ENCODE measurements at regions not wholly inside any gene's neighbourhood (a gene's known extent, or its start where the extent isn't known, plus 50 kb on each side); places are given as distances from the start of the nearest gene placed in this dataset.

DNA sequence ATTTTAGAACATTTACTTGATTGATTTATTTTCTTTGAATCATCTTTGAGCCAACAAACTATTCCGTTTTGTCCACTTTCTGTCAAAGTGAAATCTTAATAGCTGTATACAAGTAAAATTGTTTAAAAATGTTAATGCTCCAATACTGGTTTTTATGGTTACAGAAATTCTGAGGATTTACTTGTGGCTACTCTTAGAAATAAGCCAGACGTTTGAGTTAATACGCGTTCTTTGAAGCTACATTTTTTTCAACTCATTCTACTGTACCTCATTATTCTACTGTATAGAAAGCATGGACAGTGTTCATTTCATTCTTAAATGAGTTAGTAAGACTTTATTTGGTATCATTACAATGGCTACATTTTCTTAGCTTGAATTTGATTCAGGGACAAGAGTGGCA is 996.2 kb upstream of the FLRT2 start:
- Mint-ChIP-seq H3K9me3 (no peaks in the 10 kb centered on the region), H3K36me3 (ENCODE audit: low read depth) (no peaks in the 10 kb centered on the region), H3K4me1 (no peaks in the 10 kb centered on the region), H3K27me3 (ENCODE audit: low read depth) (no peaks in the 10 kb centered on the region), H3K27ac (ENCODE audit: unreplicated experiment) (no peak overlapping the region), H3K4me3 (no peak overlapping the region)
- TF ChIP-seq, protein P1, sequence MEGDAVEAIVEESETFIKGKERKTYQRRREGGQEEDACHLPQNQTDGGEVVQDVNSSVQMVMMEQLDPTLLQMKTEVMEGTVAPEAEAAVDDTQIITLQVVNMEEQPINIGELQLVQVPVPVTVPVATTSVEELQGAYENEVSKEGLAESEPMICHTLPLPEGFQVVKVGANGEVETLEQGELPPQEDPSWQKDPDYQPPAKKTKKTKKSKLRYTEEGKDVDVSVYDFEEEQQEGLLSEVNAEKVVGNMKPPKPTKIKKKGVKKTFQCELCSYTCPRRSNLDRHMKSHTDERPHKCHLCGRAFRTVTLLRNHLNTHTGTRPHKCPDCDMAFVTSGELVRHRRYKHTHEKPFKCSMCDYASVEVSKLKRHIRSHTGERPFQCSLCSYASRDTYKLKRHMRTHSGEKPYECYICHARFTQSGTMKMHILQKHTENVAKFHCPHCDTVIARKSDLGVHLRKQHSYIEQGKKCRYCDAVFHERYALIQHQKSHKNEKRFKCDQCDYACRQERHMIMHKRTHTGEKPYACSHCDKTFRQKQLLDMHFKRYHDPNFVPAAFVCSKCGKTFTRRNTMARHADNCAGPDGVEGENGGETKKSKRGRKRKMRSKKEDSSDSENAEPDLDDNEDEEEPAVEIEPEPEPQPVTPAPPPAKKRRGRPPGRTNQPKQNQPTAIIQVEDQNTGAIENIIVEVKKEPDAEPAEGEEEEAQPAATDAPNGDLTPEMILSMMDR (conservative IDR thresholded peaks at IDR 0.05), result no peak
- no peak for DNase-seq (ENCODE audit: low read depth, low spot score)

DNA sequence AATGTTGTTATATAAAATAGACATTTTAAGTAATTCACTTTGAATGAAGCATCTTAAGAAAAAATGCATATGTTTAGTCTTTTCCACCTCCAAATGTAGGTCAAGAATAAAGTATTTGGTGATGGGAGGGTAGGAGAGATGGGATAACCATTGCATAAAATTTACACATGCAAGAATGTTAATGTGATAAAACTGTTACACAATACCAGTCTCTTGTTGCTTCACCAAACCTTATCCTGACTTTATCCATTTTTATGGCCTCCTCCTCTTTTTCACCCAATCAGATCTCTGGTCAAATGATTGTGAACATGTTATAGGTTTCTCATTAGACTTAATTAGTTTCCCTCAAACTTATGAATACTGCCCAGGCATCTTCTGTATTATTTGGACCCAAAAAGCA is 994.5 kb upstream of the FLRT2 start:
- Mint-ChIP-seq H3K27me3 (ENCODE audit: low read depth) (no peaks in the 10 kb centered on the region), H3K36me3 (ENCODE audit: low read depth) (no peaks in the 10 kb centered on the region), H3K4me1 (no peaks in the 10 kb centered on the region), H3K9me3 (no peaks in the 10 kb centered on the region), H3K27ac (ENCODE audit: unreplicated experiment) (no peak overlapping the region), H3K4me3 (no peak overlapping the region)
- no peak for DNase-seq (ENCODE audit: low read depth, low spot score)
- TF ChIP-seq, protein P1 (conservative IDR thresholded peaks at IDR 0.05), result no peak

DNA sequence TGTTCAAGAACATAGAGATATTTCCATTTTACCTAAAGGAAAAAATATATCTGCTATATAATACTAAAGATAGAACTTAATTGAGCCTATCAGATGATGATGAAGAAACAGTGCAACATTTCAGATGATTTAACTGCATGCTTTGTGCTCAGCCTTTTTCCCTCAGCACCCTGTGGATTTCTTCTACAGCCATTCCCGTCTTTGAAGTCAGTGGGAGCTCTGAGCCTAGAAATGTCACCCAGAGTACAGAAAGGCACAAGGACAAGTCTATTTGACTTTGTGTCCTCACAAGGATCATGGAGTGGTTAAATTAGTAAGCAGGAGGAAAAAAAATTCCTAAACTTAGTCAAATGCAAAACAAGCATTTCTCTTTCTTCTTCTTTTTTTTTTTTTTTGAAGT is 994.0 kb upstream of the FLRT2 start:
- Mint-ChIP-seq H3K9me3 (no peaks in the 10 kb centered on the region), H3K4me1 (no peaks in the 10 kb centered on the region), H3K4me3 (no peak overlapping the region), H3K27ac (ENCODE audit: unreplicated experiment) (no peak overlapping the region), H3K36me3 (ENCODE audit: low read depth) (no peaks in the 10 kb centered on the region), H3K27me3 (ENCODE audit: low read depth) (no peaks in the 10 kb centered on the region)
- DNase-seq (ENCODE audit: low read depth, low spot score), result no peak
- TF ChIP-seq, protein P1 (conservative IDR thresholded peaks at IDR 0.05), result no peak

DNA sequence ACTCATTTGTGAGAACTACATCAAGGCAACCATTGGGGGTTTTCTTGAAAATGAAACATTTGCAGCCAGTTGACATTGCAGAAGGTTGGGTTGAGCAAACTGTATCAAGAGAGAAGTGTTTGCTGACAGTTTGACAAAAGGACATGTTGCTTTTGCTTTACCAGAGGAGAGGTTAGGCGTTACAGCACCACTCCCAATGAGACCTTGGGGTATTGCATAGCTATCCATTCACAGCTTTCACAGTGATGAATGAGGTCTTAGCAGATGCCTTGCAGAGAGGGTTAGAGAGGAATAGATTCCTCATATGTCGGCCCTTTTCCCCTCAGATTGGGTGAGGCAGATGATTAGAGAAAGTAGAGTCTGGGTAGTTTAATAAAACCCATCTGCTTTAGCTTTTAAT is 988.9 kb upstream of the FLRT2 start:
- H3K4me1 Mint-ChIP-seq, result peaks cover 10% of the 10 kb centered on the region
- no peaks in the 10 kb centered on the region for H3K27me3 Mint-ChIP-seq (ENCODE audit: low read depth)
- no peak overlapping the region for H3K27ac Mint-ChIP-seq (ENCODE audit: unreplicated experiment)
- H3K36me3 Mint-ChIP-seq (ENCODE audit: low read depth), result no peaks in the 10 kb centered on the region
- no peak overlapping the region for H3K4me3 Mint-ChIP-seq
- TF ChIP-seq, protein P1 (conservative IDR thresholded peaks at IDR 0.05), result no peak
- DNase-seq (ENCODE audit: low read depth, low spot score), result no peak
- no peaks in the 10 kb centered on the region for H3K9me3 Mint-ChIP-seq

DNA sequence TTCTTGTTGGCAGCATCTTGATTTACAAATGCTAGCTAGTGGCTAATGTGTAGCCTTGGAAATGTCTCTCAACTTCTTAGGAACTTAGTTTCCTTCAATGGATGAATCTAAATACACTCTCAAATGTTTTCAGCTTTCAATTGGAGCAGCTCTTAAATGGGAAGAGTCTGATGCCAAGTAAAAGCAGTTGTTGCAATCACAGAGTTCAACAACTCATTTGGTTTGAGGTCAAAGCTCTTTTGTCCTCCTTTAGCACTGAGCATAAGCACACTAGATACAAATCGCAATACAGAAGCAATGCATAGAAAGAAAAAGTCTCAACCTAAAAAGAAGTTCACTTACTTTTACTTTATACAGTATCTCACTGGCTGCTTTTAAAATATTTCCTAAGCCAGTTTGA is 986.1 kb upstream of the FLRT2 start:
- no peak for DNase-seq (ENCODE audit: low read depth, low spot score)
- TF ChIP-seq, protein P1 (conservative IDR thresholded peaks at IDR 0.05), result no peak
- no peak overlapping the region for H3K4me3 Mint-ChIP-seq
- H3K27me3 Mint-ChIP-seq (ENCODE audit: low read depth), result no peaks in the 10 kb centered on the region
- no peak overlapping the region for H3K27ac Mint-ChIP-seq (ENCODE audit: unreplicated experiment)
- no peaks in the 10 kb centered on the region for H3K36me3 Mint-ChIP-seq (ENCODE audit: low read depth)
- no peaks in the 10 kb centered on the region for H3K9me3 Mint-ChIP-seq
- peaks cover 18% of the 10 kb centered on the region for H3K4me1 Mint-ChIP-seq
